ENCODE measurements at regions not wholly inside any gene's neighbourhood (a gene's known extent, or its start where the extent isn't known, plus 50 kb on each side); places are given as distances from the start of the nearest gene placed in this dataset.
"Not testable (repeated sequence)": the region's sequence is repeated elsewhere in the genome, so short reads cannot be mapped to it uniquely, and the experiment has no call there.

DNA sequence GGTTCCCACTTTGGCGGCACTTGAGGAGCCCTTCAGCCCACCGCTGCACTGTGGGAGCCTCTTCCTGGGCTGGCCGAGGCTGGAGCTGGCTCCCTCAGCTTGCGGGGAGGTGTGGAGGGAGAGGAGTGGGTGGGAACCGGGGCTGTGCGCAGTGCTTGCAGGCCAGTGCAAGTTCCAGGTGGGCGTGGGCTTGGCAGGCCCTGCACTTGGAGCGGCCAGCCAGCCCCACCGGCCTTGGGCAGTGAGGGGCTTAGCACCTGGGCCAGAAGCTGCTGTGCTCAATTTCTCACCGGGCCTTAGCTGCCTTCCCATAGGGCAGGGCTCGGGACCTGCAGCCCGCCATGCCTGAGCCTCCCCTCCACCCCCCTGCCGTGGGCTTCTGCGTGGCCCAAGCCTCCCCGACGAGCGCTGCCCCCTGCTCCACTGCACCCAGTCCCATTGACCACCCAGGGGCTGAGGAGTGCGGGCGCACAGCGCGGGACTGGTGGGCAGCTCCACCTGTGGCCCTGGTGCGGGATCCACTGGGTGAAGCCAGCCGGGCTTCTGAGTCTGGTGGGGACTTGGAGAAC, 474.3 kb downstream of the MID1IP1 start:
- H3K27ac Mint-ChIP-seq, result no peak overlapping the region
- H3K4me1 Mint-ChIP-seq (ENCODE audit: low read depth), result no peaks in the 10 kb centered on the region
- no peak overlapping the region for H3K4me3 Mint-ChIP-seq (ENCODE audit: low read depth)
- TF ChIP-seq, protein P1, sequence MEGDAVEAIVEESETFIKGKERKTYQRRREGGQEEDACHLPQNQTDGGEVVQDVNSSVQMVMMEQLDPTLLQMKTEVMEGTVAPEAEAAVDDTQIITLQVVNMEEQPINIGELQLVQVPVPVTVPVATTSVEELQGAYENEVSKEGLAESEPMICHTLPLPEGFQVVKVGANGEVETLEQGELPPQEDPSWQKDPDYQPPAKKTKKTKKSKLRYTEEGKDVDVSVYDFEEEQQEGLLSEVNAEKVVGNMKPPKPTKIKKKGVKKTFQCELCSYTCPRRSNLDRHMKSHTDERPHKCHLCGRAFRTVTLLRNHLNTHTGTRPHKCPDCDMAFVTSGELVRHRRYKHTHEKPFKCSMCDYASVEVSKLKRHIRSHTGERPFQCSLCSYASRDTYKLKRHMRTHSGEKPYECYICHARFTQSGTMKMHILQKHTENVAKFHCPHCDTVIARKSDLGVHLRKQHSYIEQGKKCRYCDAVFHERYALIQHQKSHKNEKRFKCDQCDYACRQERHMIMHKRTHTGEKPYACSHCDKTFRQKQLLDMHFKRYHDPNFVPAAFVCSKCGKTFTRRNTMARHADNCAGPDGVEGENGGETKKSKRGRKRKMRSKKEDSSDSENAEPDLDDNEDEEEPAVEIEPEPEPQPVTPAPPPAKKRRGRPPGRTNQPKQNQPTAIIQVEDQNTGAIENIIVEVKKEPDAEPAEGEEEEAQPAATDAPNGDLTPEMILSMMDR (IDR thresholded peaks at IDR 0.05; ENCODE audit: unreplicated experiment), result no peak
- H3K27me3 Mint-ChIP-seq, result no peaks in the 10 kb centered on the region
- DNase-seq (ENCODE audit: low spot score, unreplicated experiment), result no peak
- peaks cover 6% of the 10 kb centered on the region for H3K36me3 Mint-ChIP-seq (ENCODE audit: insufficient read depth)
- peaks cover 41% of the 10 kb centered on the region for H3K9me3 Mint-ChIP-seq (ENCODE audit: low read depth)

- H3K4me1 Mint-ChIP-seq (ENCODE audit: low read depth); DNase-seq (ENCODE audit: low spot score, unreplicated experiment); H3K27ac Mint-ChIP-seq; H3K27me3 Mint-ChIP-seq; H3K36me3 Mint-ChIP-seq (ENCODE audit: insufficient read depth); H3K4me3 Mint-ChIP-seq (ENCODE audit: low read depth): not testable (repeated sequence)
- H3K9me3 Mint-ChIP-seq (ENCODE audit: low read depth), result peaks cover 47% of the 10 kb centered on the region
Measured at GRCh38 chrX:39277685-39278390, 476.6 kb downstream of the MID1IP1 start.

GRCh38 chrX:39283239-39283638, 482.0 kb downstream of the MID1IP1 start:
- Mint-ChIP-seq H3K9me3 (ENCODE audit: low read depth) (peaks cover 46% of the 10 kb centered on the region), H3K36me3 (ENCODE audit: insufficient read depth) (peaks cover 6% of the 10 kb centered on the region), H3K27ac (no peak overlapping the region), H3K27me3 (no peaks in the 10 kb centered on the region), H3K4me1 (ENCODE audit: low read depth) (peaks cover 1% of the 10 kb centered on the region), H3K4me3 (ENCODE audit: low read depth) (no peak overlapping the region)
- TF ChIP-seq, protein P1 (IDR thresholded peaks at IDR 0.05; ENCODE audit: unreplicated experiment), result no peak
- DNase-seq (ENCODE audit: low spot score, unreplicated experiment), result no peak

DNA sequence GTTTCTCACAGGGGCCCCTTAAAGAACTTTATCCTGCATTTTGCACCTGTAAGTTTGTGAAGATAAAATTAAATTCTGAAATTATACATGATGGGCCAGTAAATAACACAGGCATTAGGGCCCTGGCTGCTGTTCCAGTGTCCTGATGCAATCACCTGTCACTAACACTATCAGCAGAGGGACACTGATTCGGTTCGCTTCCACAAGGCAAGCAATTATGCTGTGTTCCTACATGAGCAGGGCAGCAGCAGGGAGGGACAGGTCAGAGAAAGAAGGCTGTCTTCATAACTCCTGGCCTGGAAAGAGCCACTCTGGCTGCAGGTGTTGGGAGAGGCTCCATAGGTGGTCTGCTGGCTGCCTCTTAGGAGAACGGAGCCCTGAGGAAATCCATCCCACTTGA, 487.3 kb downstream of the MID1IP1 start:
- no peak overlapping the region for H3K4me3 Mint-ChIP-seq (ENCODE audit: low read depth)
- no peaks in the 10 kb centered on the region for H3K27me3 Mint-ChIP-seq
- no peak for DNase-seq (ENCODE audit: low spot score, unreplicated experiment)
- H3K4me1 Mint-ChIP-seq (ENCODE audit: low read depth), result no peaks in the 10 kb centered on the region
- H3K27ac Mint-ChIP-seq, result no peak overlapping the region
- H3K36me3 Mint-ChIP-seq (ENCODE audit: insufficient read depth), result no peaks in the 10 kb centered on the region
- H3K9me3 Mint-ChIP-seq (ENCODE audit: low read depth), result peaks cover 32% of the 10 kb centered on the region
- TF ChIP-seq, protein P1 (IDR thresholded peaks at IDR 0.05; ENCODE audit: unreplicated experiment), result no peak

DNA sequence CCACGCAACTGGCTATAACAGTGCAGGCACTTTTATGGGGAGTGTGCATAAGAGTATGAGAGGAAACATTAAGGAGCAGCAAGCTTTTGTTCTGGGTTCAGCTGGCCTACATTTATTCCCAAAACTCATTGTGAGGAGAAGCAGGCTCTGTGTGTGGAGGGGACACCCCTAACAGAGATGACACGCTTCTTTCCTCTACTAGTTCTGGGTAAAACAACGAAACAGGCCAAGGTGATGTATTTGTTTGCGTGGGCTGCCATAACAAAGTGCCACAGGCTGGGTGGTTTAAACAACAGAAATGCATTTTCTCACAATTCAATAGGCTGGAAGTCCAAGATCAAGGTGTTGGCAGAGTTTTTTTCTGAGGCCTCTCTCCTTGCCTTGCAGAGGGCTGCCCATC, 488.6 kb downstream of the MID1IP1 start:
- no peak overlapping the region for H3K27ac Mint-ChIP-seq
- H3K4me1 Mint-ChIP-seq (ENCODE audit: low read depth), result no peaks in the 10 kb centered on the region
- H3K9me3 Mint-ChIP-seq (ENCODE audit: low read depth), result peaks cover 29% of the 10 kb centered on the region

More for the DNA sequence above, 488.6 kb downstream of the MID1IP1 start:
- no peak for DNase-seq (ENCODE audit: low spot score, unreplicated experiment)
- Mint-ChIP-seq H3K4me3 (ENCODE audit: low read depth) (no peak overlapping the region), H3K27me3 (no peaks in the 10 kb centered on the region), H3K36me3 (ENCODE audit: insufficient read depth) (no peaks in the 10 kb centered on the region)
- TF ChIP-seq, protein P1 (IDR thresholded peaks at IDR 0.05; ENCODE audit: unreplicated experiment), result no peak
